ENCODE measurements at regions not wholly inside any gene's neighbourhood (a gene's known extent, or its start where the extent isn't known, plus 50 kb on each side); places are given as distances from the start of the nearest gene placed in this dataset.
"Not testable (repeated sequence)": the region's sequence is repeated elsewhere in the genome, so short reads cannot be mapped to it uniquely, and the experiment has no call there.

- H3K4me3 ChIP-seq (ENCODE audit: low read depth, low read length) = no peak overlapping the region
- TF ChIP-seq POLR2A (IDR thresholded peaks at IDR 0.05; ENCODE audit: extremely low read depth, insufficient read length) (no peak), MYC (IDR thresholded peaks at IDR 0.05; ENCODE audit: low read depth, low read length) (no peak), CTCF (IDR thresholded peaks at IDR 0.05; ENCODE audit: low read depth, low read length) (no peak), MAX (IDR thresholded peaks at IDR 0.05; ENCODE audit: low read depth, low read length) (no peak)
- no peak for DNase-seq (ENCODE audit: low read depth)
Observed at GRCh38 chr14:89473569-89473968, 56.5 kb upstream of the FOXN3 start.

GRCh38 chr14:89470401-89470800 lies 53.4 kb upstream of the FOXN3 start:
- DNase-seq (ENCODE audit: low read depth) = no peak
- TF ChIP-seq MAX (IDR thresholded peaks at IDR 0.05; ENCODE audit: low read depth, low read length) (no peak), MYC (IDR thresholded peaks at IDR 0.05; ENCODE audit: low read depth, low read length) (no peak), CTCF (IDR thresholded peaks at IDR 0.05; ENCODE audit: low read depth, low read length) (no peak), POLR2A (IDR thresholded peaks at IDR 0.05; ENCODE audit: extremely low read depth, insufficient read length) (no peak)
- no peak overlapping the region for H3K4me3 ChIP-seq (ENCODE audit: low read depth, low read length)

GRCh38 chr14:89469210-89470198 lies 52.5 kb upstream of the FOXN3 start:
- no peak overlapping the region for H3K4me3 ChIP-seq (ENCODE audit: low read depth, low read length)
- TF ChIP-seq MAX (IDR thresholded peaks at IDR 0.05; ENCODE audit: low read depth, low read length) = no peak
- TF ChIP-seq MYC (IDR thresholded peaks at IDR 0.05; ENCODE audit: low read depth, low read length) = no peak
- no peak for TF ChIP-seq POLR2A (IDR thresholded peaks at IDR 0.05; ENCODE audit: extremely low read depth, insufficient read length)
- no peak for TF ChIP-seq CTCF (IDR thresholded peaks at IDR 0.05; ENCODE audit: low read depth, low read length)
- peak; percentile 51 for DNase-seq (ENCODE audit: low read depth)

GRCh38 chr14:89468566-89468965 lies 51.5 kb upstream of the FOXN3 start:
- H3K4me3 ChIP-seq (ENCODE audit: low read depth, low read length) = no peak overlapping the region
- DNase-seq (ENCODE audit: low read depth) = no peak
- TF ChIP-seq CTCF (IDR thresholded peaks at IDR 0.05; ENCODE audit: low read depth, low read length) (no peak), MYC (IDR thresholded peaks at IDR 0.05; ENCODE audit: low read depth, low read length) (no peak), POLR2A (IDR thresholded peaks at IDR 0.05; ENCODE audit: extremely low read depth, insufficient read length) (no peak), MAX (IDR thresholded peaks at IDR 0.05; ENCODE audit: low read depth, low read length) (no peak)

GRCh38 chr14:89468030-89468429 lies 51.0 kb upstream of the FOXN3 start:
- not testable (repeated sequence) for DNase-seq (ENCODE audit: low read depth); H3K4me3 ChIP-seq (ENCODE audit: low read depth, low read length)

GRCh38 chr14:89466944-89467343 lies 49.9 kb upstream of the FOXN3 start:
- H3K4me3 ChIP-seq (ENCODE audit: low read depth, low read length) = peak overlapping the region; percentile 28
- TF ChIP-seq CTCF (IDR thresholded peaks at IDR 0.05; ENCODE audit: low read depth, low read length) (no peak), MAX (IDR thresholded peaks at IDR 0.05; ENCODE audit: low read depth, low read length) (no peak), MYC (IDR thresholded peaks at IDR 0.05; ENCODE audit: low read depth, low read length) (no peak), POLR2A (IDR thresholded peaks at IDR 0.05; ENCODE audit: extremely low read depth, insufficient read length) (no peak)
- peak; percentile 54 for DNase-seq (ENCODE audit: low read depth)

Data from NB4 (cell line).